Mesendoderm (in vitro differentiated cells): ENCODE measurements at regions not wholly inside any gene's neighbourhood (a gene's known extent, or its start where the extent isn't known, plus 50 kb on each side); places are given as distances from the start of the nearest gene placed in this dataset.
A peak's percentile ranks its signal among the peaks of the same experiment; 100 is the strongest.
"Not testable (repeated sequence)": the region's sequence is repeated elsewhere in the genome, so short reads cannot be mapped to it uniquely, and the experiment has no call there.

Experiments used
- DNase-seq: peaks from one replicate; pipeline ENCODE4 v3.0.0; 2013
- H2AK5ac ChIP-seq: 2 replicates; pipeline ENCODE4 v1.6.1; 2013; ENCODE audit warnings: low read length, inconsistent platforms
- H2BK120ac ChIP-seq: 2 replicates; pipeline ENCODE4 v1.6.1; 2013; ENCODE audit warnings: low read depth, mild to moderate bottlenecking, low read length, moderate library complexity, mixed read lengths
- H2BK15ac ChIP-seq: replicated peaks from 2 replicates; pipeline ENCODE4 v1.6.1; 2013; ENCODE audit warnings: low read depth, mild to moderate bottlenecking, moderate library complexity
- H2BK5ac ChIP-seq: 2 replicates; pipeline ENCODE4 v1.6.1; 2013; ENCODE audit warnings: low read length, inconsistent platforms
- H3K18ac ChIP-seq: 2 replicates; pipeline ENCODE4 v1.6.1; 2013; ENCODE audit warnings: mild to moderate bottlenecking, low read length, mixed read lengths
- H3K23ac ChIP-seq: one replicate; pipeline ENCODE4 v1.6.1; 2013; ENCODE audit warnings: low read length
- H3K27ac ChIP-seq: 2 replicates; pipeline ENCODE4 v1.5.1; 2013; ENCODE audit warnings: low read depth, mild to moderate bottlenecking, inconsistent platforms, low read length, moderate library complexity
- H3K27me3 ChIP-seq: 2 replicates; pipeline ENCODE4 v1.6.1; 2013; ENCODE audit warnings: low read length, control low read depth, mild to moderate bottlenecking, inconsistent platforms; ENCODE audit not compliant: insufficient read depth, poor library complexity
- H3K36me3 ChIP-seq: 2 replicates; pipeline ENCODE4 v1.6.1; 2013; ENCODE audit warnings: low read length, inconsistent platforms; ENCODE audit not compliant: control insufficient read depth, insufficient read depth
- H3K4ac ChIP-seq: one replicate; pipeline ENCODE4 v1.6.1; 2013; ENCODE audit warnings: low read depth, mild to moderate bottlenecking, low read length, moderate library complexity
- H3K4me1 ChIP-seq: 2 replicates; pipeline ENCODE4 v1.6.1; 2013; ENCODE audit warnings: low read depth, low read length, inconsistent platforms; ENCODE audit not compliant: control insufficient read depth
- H3K4me2 ChIP-seq: 2 replicates; pipeline ENCODE4 v1.6.1; 2013; ENCODE audit warnings: low read length
- H3K4me3 ChIP-seq: 2 replicates; pipeline ENCODE4 v1.5.1; 2013; ENCODE audit warnings: mild to moderate bottlenecking, low read length
- H3K56ac ChIP-seq: one replicate; pipeline ENCODE4 v1.6.1; 2013; ENCODE audit warnings: low read length
- H3K79me1 ChIP-seq: 2 replicates; pipeline ENCODE4 v1.6.1; 2013; ENCODE audit warnings: low read length, inconsistent platforms
- H3K79me2 ChIP-seq: 2 replicates; pipeline ENCODE4 v1.6.1; 2013; ENCODE audit warnings: mild to moderate bottlenecking, low read length; ENCODE audit not compliant: control insufficient read depth, insufficient read depth
- H3K9ac ChIP-seq: 2 replicates; pipeline ENCODE4 v1.6.1; 2013; ENCODE audit warnings: low read length, inconsistent platforms
- H4K5ac ChIP-seq: one replicate; pipeline ENCODE4 v1.6.1; 2013; ENCODE audit warnings: low read length
- H4K8ac ChIP-seq: one replicate; pipeline ENCODE4 v1.6.1; 2013; ENCODE audit warnings: low read depth, mild to moderate bottlenecking, control low read depth, low read length, moderate library complexity
- WGBS: extraction: QIAGEN DNeasy Blood & Tissue Kit; methylation state at CpG from one replicate; pipeline ENCODE4 v1.1.7; 2013; ENCODE audit warnings: low lambda C conversion rate, missing lambda C conversion rate; ENCODE audit not compliant: insufficient coverage; ENCODE audit errors: extremely low coverage; 5-methylcytosine and 5-hydroxymethylcytosine counted together

- H4K8ac ChIP-seq, H3K79me2 ChIP-seq, H3K4me2 ChIP-seq, H2BK120ac ChIP-seq, H3K4ac ChIP-seq, H3K79me1 ChIP-seq, H3K18ac ChIP-seq, H2BK15ac ChIP-seq, H2BK5ac ChIP-seq, H3K36me3 ChIP-seq, H3K27me3 ChIP-seq, H3K4me1 ChIP-seq, H3K4me3 ChIP-seq, H2AK5ac ChIP-seq, H3K27ac ChIP-seq, H3K9ac ChIP-seq, H3K23ac ChIP-seq, H3K56ac ChIP-seq, H4K5ac ChIP-seq: not testable (repeated sequence)
- no CpG with 5 or more reads among the region's 7 CpGs for WGBS
- DNase-seq: peak; percentile 89
Observed at GRCh38 chr7:53239151-53239550, 203.7 kb downstream of the POM121L12 start.

GRCh38 chr7:53245721-53246120 is 210.3 kb downstream of the POM121L12 start:
- Histone ChIP-seq H3K23ac (no peak overlapping the region), H2BK120ac (no peak overlapping the region), H3K79me2 (no peaks in the 10 kb centered on the region), H3K27ac (no peak overlapping the region), H3K4me2 (no peak overlapping the region), H2AK5ac (no peak overlapping the region), H3K56ac (no peak overlapping the region), H3K4me3 (no peak overlapping the region), H3K4ac (no peak overlapping the region), H4K5ac (no peak overlapping the region), H2BK15ac (no peak overlapping the region), H3K4me1 (no peaks in the 10 kb centered on the region), H3K27me3 (no peaks in the 10 kb centered on the region), H3K79me1 (no peaks in the 10 kb centered on the region), H2BK5ac (no peak overlapping the region), H3K9ac (no peak overlapping the region), H4K8ac (no peak overlapping the region), H3K36me3 (no peaks in the 10 kb centered on the region), H3K18ac (no peak overlapping the region)
- WGBS: no CpG with 5 or more reads among the region's 4 CpGs
- DNase-seq: no peak

GRCh38 chr7:53246957-53247356 is 211.5 kb downstream of the POM121L12 start:
- Histone ChIP-seq H3K4me1 (no peaks in the 10 kb centered on the region), H3K23ac (no peak overlapping the region), H3K56ac (no peak overlapping the region), H3K4ac (no peak overlapping the region), H2BK120ac (no peak overlapping the region), H3K27me3 (no peaks in the 10 kb centered on the region), H3K4me2 (no peak overlapping the region), H4K8ac (no peak overlapping the region), H3K18ac (no peak overlapping the region), H3K36me3 (no peaks in the 10 kb centered on the region), H2BK15ac (no peak overlapping the region), H2BK5ac (no peak overlapping the region), H2AK5ac (no peak overlapping the region), H3K79me2 (no peaks in the 10 kb centered on the region), H4K5ac (no peak overlapping the region), H3K9ac (no peak overlapping the region), H3K27ac (no peak overlapping the region), H3K79me1 (no peaks in the 10 kb centered on the region), H3K4me3 (no peak overlapping the region)
- no peak for DNase-seq
- no CpG with 5 or more reads among the region's 1 CpG for WGBS

- Histone ChIP-seq H2AK5ac (no peak overlapping the region), H3K27ac (no peak overlapping the region), H2BK120ac (no peak overlapping the region), H3K79me2 (no peaks in the 10 kb centered on the region), H4K8ac (no peak overlapping the region), H3K4me1 (no peaks in the 10 kb centered on the region), H3K56ac (no peak overlapping the region), H2BK15ac (no peak overlapping the region), H3K36me3 (no peaks in the 10 kb centered on the region), H3K23ac (no peak overlapping the region), H3K79me1 (no peaks in the 10 kb centered on the region), H3K4me2 (no peak overlapping the region), H3K27me3 (no peaks in the 10 kb centered on the region), H2BK5ac (no peak overlapping the region), H3K9ac (no peak overlapping the region), H3K18ac (no peak overlapping the region), H3K4me3 (no peak overlapping the region), H3K4ac (no peak overlapping the region), H4K5ac (no peak overlapping the region)
- no peak for DNase-seq
- no CpG with 5 or more reads among the region's 1 CpG for WGBS
Observed at GRCh38 chr7:53252539-53252938, 217.1 kb downstream of the POM121L12 start.

GRCh38 chr7:53272081-53272480 is 236.6 kb downstream of the POM121L12 start:
- no peak overlapping the region for H2BK5ac ChIP-seq
- H3K18ac ChIP-seq: no peak overlapping the region
- H3K4ac ChIP-seq: no peak overlapping the region
- no peak overlapping the region for H2BK15ac ChIP-seq
- no peak overlapping the region for H3K27ac ChIP-seq
- DNase-seq: peak; percentile 84
- no peak overlapping the region for H4K5ac ChIP-seq
- H3K23ac ChIP-seq: no peak overlapping the region
- H3K4me2 ChIP-seq: no peak overlapping the region
- no peaks in the 10 kb centered on the region for H3K79me1 ChIP-seq
- no peak overlapping the region for H2BK120ac ChIP-seq
- H3K56ac ChIP-seq: no peak overlapping the region
- no peaks in the 10 kb centered on the region for H3K79me2 ChIP-seq
- H3K4me1 ChIP-seq: peaks cover 2% of the 10 kb centered on the region
- no peak overlapping the region for H4K8ac ChIP-seq
- H3K36me3 ChIP-seq: no peaks in the 10 kb centered on the region
- H3K9ac ChIP-seq: no peak overlapping the region
- H3K4me3 ChIP-seq: no peak overlapping the region
- H2AK5ac ChIP-seq: no peak overlapping the region
- WGBS: no CpG with 5 or more reads among the region's 4 CpGs
- H3K27me3 ChIP-seq: no peaks in the 10 kb centered on the region

- H3K18ac ChIP-seq: no peak overlapping the region
- H3K79me1 ChIP-seq: no peaks in the 10 kb centered on the region
- H3K23ac ChIP-seq: no peak overlapping the region
- H3K4me1 ChIP-seq: no peaks in the 10 kb centered on the region
- no peak overlapping the region for H2BK120ac ChIP-seq
- H3K27ac ChIP-seq: no peak overlapping the region
- no peak overlapping the region for H2BK5ac ChIP-seq
- H3K4ac ChIP-seq: no peak overlapping the region
- H3K36me3 ChIP-seq: no peaks in the 10 kb centered on the region
- H3K27me3 ChIP-seq: no peaks in the 10 kb centered on the region
- no peak overlapping the region for H3K4me2 ChIP-seq
- H3K56ac ChIP-seq: no peak overlapping the region
- H3K4me3 ChIP-seq: no peak overlapping the region
- H3K9ac ChIP-seq: no peak overlapping the region
- H2BK15ac ChIP-seq: no peak overlapping the region
- no peak for DNase-seq
- H4K5ac ChIP-seq: no peak overlapping the region
- H3K79me2 ChIP-seq: no peaks in the 10 kb centered on the region
- H2AK5ac ChIP-seq: no peak overlapping the region
- WGBS: no CpG with 5 or more reads among the region's 5 CpGs
- H4K8ac ChIP-seq: no peak overlapping the region
Observed at GRCh38 chr7:53281312-53281711, 245.9 kb downstream of the POM121L12 start.
